IMR-90 (cell line): ENCODE measurements at regions not wholly inside any gene's neighbourhood (a gene's known extent, or its start where the extent isn't known, plus 50 kb on each side); places are given as distances from the start of the nearest gene placed in this dataset.

ENCODE experiments used
- POLR2A ChIP-seq: IDR thresholded peaks from 2 replicates; pipeline ENCODE4 v1.6.1; 2012; ENCODE audit warnings: mild to moderate bottlenecking, low read depth, low read length
- TF ChIP-seq, protein P1 (sequence below): conservative IDR thresholded peaks from 2 replicates; pipeline ENCODE4 v1.5.1; 2012; ENCODE audit warnings: mild to moderate bottlenecking, low read depth, low read length, improper control_type of control experiment

DNA sequence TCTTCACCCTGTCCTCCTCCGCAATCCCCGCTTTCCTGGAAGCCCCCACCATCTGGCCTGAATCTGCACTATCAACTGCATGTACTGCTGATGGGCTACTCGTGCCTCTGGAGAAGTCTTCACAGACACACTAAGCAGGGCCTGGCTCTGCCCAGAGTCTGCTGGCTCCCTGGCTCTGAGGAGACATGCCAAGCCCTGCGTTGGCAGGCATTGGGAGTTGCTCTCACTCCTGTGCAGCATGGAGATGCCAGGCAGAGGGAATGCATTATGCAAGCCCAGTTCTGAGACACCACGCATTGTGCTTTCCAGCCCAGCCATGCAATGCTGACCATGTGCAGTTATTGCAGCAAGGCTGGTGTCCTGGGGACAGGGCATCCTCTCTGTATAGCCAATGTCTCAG is 314.6 kb downstream of the CXCL12 start:
- TF ChIP-seq, protein P1, sequence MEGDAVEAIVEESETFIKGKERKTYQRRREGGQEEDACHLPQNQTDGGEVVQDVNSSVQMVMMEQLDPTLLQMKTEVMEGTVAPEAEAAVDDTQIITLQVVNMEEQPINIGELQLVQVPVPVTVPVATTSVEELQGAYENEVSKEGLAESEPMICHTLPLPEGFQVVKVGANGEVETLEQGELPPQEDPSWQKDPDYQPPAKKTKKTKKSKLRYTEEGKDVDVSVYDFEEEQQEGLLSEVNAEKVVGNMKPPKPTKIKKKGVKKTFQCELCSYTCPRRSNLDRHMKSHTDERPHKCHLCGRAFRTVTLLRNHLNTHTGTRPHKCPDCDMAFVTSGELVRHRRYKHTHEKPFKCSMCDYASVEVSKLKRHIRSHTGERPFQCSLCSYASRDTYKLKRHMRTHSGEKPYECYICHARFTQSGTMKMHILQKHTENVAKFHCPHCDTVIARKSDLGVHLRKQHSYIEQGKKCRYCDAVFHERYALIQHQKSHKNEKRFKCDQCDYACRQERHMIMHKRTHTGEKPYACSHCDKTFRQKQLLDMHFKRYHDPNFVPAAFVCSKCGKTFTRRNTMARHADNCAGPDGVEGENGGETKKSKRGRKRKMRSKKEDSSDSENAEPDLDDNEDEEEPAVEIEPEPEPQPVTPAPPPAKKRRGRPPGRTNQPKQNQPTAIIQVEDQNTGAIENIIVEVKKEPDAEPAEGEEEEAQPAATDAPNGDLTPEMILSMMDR, result no peak
- no peak for TF ChIP-seq POLR2A
